Lung (tissue), 11 donors: ENCODE measurements at regions not wholly inside any gene's neighbourhood (a gene's known extent, or its start where the extent isn't known, plus 50 kb on each side); places are given as distances from the start of the nearest gene placed in this dataset.

ENCODE experiments used
- ATAC-seq: fragments of 200-7000 bp; cut with Tn5 transposase; one replicate; pipeline ENCODE4 v1.9.1; 2020; ENCODE audit warnings: moderate number of reproducible peaks; ENCODE audit not compliant: insufficient read depth, low FRiP score
- DNase-seq, 3 donors: peaks; one replicate each; pipeline ENCODE4 v3.0.0-alpha.2; 2013 to 2017
- H3K27ac ChIP-seq, 2 donors: one replicate each; pipeline ENCODE4 v1.5.1; 2013; ENCODE audit warnings: mild to moderate bottlenecking in 2 of 2, moderate library complexity in 2 of 2, control low read depth in 1 of 2, inconsistent platforms in 1 of 2, low read depth in 1 of 2, low read length in 1 of 2
- H3K27me3 ChIP-seq, 3 donors: one replicate each; pipeline ENCODE4 v1.5.1; 2013; ENCODE audit warnings: low read length in 2 of 3; ENCODE audit not compliant: control insufficient read depth in 3 of 3, insufficient read depth in 3 of 3
- H3K36me3 ChIP-seq, 4 donors: one replicate each; pipeline ENCODE4 v1.5.1; 2013; ENCODE audit warnings: low read length in 4 of 4, mild to moderate bottlenecking in 1 of 4, moderate library complexity in 1 of 4; ENCODE audit not compliant: control insufficient read depth in 4 of 4, insufficient read depth in 4 of 4
- H3K4me1 ChIP-seq, 5 donors: one replicate each; pipeline ENCODE4 v1.5.1; 2013; ENCODE audit warnings: low read length in 5 of 5, mild to moderate bottlenecking in 2 of 5, moderate library complexity in 1 of 5; ENCODE audit not compliant: control insufficient read depth in 5 of 5, insufficient read depth in 5 of 5
- H3K4me3 ChIP-seq: one replicate; pipeline ENCODE4 v1.5.1; 2013; ENCODE audit warnings: mild to moderate bottlenecking, control low read depth, moderate library complexity
- H3K9ac ChIP-seq, 2 donors: one replicate each; pipeline ENCODE4 v1.5.1; 2013; ENCODE audit warnings: low read length in 2 of 2, control low read depth in 1 of 2; ENCODE audit not compliant: insufficient read depth in 1 of 2
- H3K9me3 ChIP-seq, 4 donors: one replicate each; pipeline ENCODE4 v1.5.1; 2013; ENCODE audit warnings: low read length in 3 of 4, mild to moderate bottlenecking in 1 of 4, moderate library complexity in 1 of 4; ENCODE audit not compliant: control insufficient read depth in 4 of 4, insufficient read depth in 3 of 4
- WGBS, 2 donors: extraction: QIAGEN DNeasy Blood & Tissue Kit; methylation state at CpG; one replicate each; pipeline ENCODE4 v1.1.7; 2013; 5-methylcytosine and 5-hydroxymethylcytosine counted together
- TF ChIP-seq, protein P1 (sequence below): IDR thresholded peaks from 2 replicates; pipeline ENCODE4 v1.5.1; 2012; ENCODE audit warnings: mild to moderate bottlenecking; ENCODE audit errors: control extremely low read depth, extremely low read depth
- donor health status: control.
- donor health status: control.
- donor health status: Bipolar disorder and iron deficiency.
- donor health status: healthy.
- donor health status: DM: yes; HTN: yes; CAD: no.

DNA sequence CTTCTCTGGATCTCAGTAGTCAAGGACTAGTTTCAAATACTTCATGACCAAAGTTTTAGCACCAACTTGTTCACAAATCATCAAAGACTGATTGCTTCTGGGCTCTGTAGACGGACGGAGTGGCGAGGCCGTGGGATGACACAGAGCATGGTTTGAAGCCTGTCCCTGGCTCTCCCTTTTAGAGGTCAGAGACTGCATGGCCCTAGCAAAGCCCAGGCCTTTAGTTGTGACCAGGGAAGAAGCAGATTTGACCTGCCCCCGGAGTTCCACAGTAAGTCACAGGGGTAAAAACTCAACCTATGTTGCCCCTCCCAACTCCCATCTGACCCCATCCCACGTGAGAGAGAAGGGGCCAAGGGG lies 90.4 kb downstream of the SYNE3 start:
- peaks cover 0 to 3% (median 0%) of the 10 kb centered on the region in 4 donors for H3K9me3 ChIP-seq
- TF ChIP-seq, protein P1, sequence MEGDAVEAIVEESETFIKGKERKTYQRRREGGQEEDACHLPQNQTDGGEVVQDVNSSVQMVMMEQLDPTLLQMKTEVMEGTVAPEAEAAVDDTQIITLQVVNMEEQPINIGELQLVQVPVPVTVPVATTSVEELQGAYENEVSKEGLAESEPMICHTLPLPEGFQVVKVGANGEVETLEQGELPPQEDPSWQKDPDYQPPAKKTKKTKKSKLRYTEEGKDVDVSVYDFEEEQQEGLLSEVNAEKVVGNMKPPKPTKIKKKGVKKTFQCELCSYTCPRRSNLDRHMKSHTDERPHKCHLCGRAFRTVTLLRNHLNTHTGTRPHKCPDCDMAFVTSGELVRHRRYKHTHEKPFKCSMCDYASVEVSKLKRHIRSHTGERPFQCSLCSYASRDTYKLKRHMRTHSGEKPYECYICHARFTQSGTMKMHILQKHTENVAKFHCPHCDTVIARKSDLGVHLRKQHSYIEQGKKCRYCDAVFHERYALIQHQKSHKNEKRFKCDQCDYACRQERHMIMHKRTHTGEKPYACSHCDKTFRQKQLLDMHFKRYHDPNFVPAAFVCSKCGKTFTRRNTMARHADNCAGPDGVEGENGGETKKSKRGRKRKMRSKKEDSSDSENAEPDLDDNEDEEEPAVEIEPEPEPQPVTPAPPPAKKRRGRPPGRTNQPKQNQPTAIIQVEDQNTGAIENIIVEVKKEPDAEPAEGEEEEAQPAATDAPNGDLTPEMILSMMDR: no peak
- no peak overlapping the region for H3K27ac ChIP-seq
- 93 to 96% methylated on average over 6 of the region's 6 CpGs for WGBS, 2 donors
- ATAC-seq (no peak), DNase-seq (no peak)
- no peak overlapping the region for H3K4me3 ChIP-seq
- no peak overlapping the region for H3K9ac ChIP-seq
- no peaks in the 10 kb centered on the region for H3K27me3 ChIP-seq
- peaks cover 0 to 17% (median 7%) of the 10 kb centered on the region in 4 donors for H3K36me3 ChIP-seq
- no peaks in the 10 kb centered on the region for H3K4me1 ChIP-seq

DNA sequence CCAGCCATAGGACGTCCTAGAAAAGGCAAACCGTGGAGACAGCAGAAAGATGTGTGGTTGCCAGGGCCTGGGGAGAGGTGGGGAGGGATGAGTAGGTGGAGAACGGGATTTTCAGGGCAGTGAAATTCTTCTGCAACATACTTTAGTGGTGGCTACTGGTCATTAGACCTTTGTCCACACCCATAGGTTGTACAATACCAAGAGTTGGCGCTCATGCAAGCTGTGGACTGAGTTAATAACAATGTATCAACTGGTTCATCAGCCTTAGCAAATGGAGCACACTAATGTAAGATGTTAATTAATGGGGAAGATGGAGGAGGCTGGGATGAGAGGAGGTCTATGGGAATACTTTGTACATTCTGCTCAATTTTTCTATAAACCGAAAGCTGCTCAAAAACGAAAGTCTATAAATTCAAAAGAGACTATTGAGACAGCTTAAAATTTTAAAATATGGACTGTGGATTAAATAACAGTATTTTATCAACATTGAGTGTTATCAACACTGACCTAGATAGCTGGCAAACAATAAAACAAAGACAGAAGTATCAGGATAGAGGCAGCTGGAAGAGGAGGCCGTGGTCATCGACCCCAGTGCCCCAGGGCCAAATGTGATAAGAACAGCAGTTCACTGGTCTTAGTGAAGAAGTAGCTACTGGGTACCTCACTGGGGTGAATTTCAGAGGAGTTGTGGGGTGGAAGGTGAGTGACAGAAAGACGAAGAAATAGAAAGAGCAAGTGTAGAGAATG lies 90.9 kb downstream of the SYNE3 start:
- Histone ChIP-seq H3K9me3 (peaks cover 0 to 3% (median 0%) of the 10 kb centered on the region in 4 donors), H3K4me3 (no peak overlapping the region), H3K4me1 (no peaks in the 10 kb centered on the region), H3K36me3 (peaks cover 0 to 16% (median 7%) of the 10 kb centered on the region in 4 donors), H3K27me3 (no peaks in the 10 kb centered on the region), H3K9ac (no peak overlapping the region), H3K27ac (no peak overlapping the region)
- WGBS, 2 donors: 95 to 97% methylated on average over 9 of the region's 9 CpGs
- TF ChIP-seq, protein P1: no peak
- no peak for ATAC-seq
- no peak for DNase-seq

DNA sequence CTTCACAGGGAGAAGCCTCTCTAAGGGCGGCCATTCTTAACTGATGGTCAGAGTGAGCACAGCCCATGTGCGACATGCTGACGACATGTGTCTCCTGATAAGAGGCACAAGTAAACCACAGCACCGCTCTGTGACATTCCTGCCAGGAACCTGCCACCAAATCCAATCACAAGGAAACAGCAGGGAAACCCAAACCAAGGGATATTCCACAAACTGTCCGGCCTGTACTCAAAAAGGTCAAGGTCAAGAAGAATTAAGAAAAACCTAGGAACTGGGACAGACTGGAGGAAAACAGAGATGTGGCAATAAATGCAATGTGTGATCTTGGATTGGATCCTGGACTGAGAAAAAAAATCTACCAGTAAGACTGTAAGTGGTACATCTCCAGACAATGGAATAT lies 91.9 kb downstream of the SYNE3 start:
- no peak overlapping the region for H3K27ac ChIP-seq
- 73 to 84% methylated on average over 5 of the region's 5 CpGs for WGBS, 2 donors
- TF ChIP-seq, protein P1: no peak

More for the DNA sequence above, 91.9 kb downstream of the SYNE3 start:
- Histone ChIP-seq H3K9ac (no peak overlapping the region), H3K4me3 (no peak overlapping the region), H3K4me1 (no peaks in the 10 kb centered on the region), H3K36me3 (peaks cover 0 to 16% (median 7%) of the 10 kb centered on the region in 4 donors), H3K9me3 (peaks cover 0 to 3% (median 0%) of the 10 kb centered on the region in 4 donors), H3K27me3 (no peaks in the 10 kb centered on the region)
- DNase-seq (peak; percentile 29 to 81 (median 76)), ATAC-seq (peak; percentile 19)
